ENCODE measurements at regions not wholly inside any gene's neighbourhood (a gene's known extent, or its start where the extent isn't known, plus 50 kb on each side); places are given as distances from the start of the nearest gene placed in this dataset.

DNA sequence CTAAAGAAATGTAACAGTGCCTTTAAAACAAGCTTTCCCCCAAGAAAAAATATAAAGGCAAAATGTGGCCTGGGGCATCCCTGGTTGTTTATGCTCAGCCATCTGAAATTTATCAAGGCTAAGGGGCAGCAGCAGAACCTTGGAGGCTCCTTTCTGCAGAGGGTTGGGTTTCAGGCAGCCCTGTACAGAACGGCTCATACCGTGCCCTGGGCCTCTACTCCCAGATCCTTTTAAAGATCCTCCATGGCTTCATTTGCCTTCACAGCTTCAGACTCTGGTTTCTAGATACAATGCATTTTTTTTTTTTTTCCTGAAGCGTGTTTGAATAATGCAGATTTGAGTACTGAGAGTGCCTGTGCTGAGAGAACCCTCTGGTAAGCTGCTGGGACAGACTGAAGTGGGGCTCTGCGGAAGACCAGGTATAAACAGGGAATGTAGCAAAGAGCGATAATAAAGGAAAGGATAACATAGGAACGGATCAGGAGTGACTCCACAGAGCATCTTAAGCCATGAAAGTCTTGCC is 172.7 kb downstream of the DIRAS2 start:
- TF ChIP-seq CTCF (IDR thresholded peaks at IDR 0.05), result no peak

DNA sequence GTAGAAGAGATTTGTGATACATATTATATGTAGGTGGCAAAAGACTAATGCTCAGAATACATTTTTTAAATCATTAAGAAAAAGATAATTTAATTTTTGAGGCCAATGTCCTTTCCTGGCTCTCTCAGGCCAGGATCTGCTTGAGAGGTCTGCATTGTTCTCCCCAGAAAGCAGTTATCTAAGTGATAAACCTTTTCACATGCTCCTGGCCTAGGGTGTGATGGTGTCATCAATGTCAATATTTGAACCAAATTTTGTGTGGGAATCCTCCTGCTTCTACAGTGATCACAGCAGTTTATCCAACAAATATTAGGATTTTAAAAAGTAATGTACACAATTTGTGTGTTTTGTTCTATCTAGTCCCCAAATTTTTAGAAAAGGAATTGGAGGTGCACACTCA is 166.6 kb downstream of the DIRAS2 start:
- no peak for TF ChIP-seq CTCF (IDR thresholded peaks at IDR 0.05)

DNA sequence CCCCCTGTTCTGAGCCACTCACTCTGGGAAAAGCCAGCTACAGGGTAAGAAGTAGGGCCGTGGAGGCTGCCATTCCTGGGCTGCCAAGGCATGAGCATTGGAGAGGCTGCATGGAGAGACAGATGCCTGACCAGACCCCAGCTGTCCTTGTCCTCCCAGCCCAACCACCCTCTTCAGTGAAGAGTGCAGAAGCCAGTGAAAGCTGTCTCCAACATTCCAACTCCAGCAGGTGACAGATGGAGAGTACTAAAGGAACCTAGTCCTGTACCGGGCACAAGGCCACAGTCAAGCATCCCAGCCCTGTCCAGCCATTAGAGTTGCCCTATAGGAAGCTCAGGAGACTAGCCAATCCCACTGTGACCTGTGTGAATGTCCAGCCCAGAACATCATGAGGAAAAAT is 165.1 kb downstream of the DIRAS2 start:
- no peak for TF ChIP-seq CTCF (IDR thresholded peaks at IDR 0.05)

- TF ChIP-seq CTCF (IDR thresholded peaks at IDR 0.05), result no peak
Observed at GRCh38 chr9:90478821-90479220, 163.8 kb downstream of the DIRAS2 start.

GRCh38 chr9:90485028-90485427 is 157.6 kb downstream of the DIRAS2 start:
- no peak for TF ChIP-seq CTCF (IDR thresholded peaks at IDR 0.05)

- no peak for TF ChIP-seq CTCF (IDR thresholded peaks at IDR 0.05)
Observed at GRCh38 chr9:90489066-90489465, 153.6 kb downstream of the DIRAS2 start.

- no peak for TF ChIP-seq CTCF (IDR thresholded peaks at IDR 0.05)
Observed at GRCh38 chr9:90499761-90500160, 142.9 kb downstream of the DIRAS2 start.

DNA sequence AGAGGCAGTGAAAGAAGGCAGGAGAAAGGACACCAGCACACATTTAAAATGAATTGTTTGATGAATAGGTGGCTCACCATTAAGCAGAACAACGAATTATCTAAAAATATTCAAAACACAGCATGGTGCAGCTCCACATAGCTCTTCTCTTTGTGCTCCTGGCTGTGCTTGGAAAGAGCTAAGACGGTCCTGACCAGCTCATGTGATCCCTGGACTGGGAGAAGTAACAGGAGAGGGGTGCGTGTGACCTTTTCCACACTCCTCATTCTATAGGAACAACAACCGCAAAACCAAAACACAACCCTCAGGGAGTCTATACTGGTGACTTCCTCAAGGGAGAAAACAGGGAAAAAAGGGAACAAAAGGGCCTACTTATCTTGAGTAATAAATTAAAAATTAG is 140.5 kb downstream of the DIRAS2 start:
- no peak for TF ChIP-seq CTCF (IDR thresholded peaks at IDR 0.05)
